HG03159 (cell line): ENCODE measurements at regions not wholly inside any gene's neighbourhood (a gene's known extent, or its start where the extent isn't known, plus 50 kb on each side); places are given as distances from the start of the nearest gene placed in this dataset.
"Not testable (repeated sequence)": the region's sequence is repeated elsewhere in the genome, so short reads cannot be mapped to it uniquely, and the experiment has no call there.

Experiments used
- ATAC-seq: cut with Tn5 transposase; IDR thresholded peaks from one replicate; pipeline ENCODE4 v1.9.1; 2021; ENCODE audit warnings: mild to moderate bottlenecking, moderate library complexity; ENCODE audit not compliant: unreplicated experiment

- ATAC-seq, result no peak
Observed at GRCh38 chr3:43236008-43236407, 50.3 kb upstream of the SNRK start.

- ATAC-seq, result no peak
Observed at GRCh38 chr3:43233062-43233461, 53.3 kb upstream of the SNRK start.

GRCh38 chr3:43231276-43232000 lies 54.9 kb upstream of the SNRK start:
- no peak for ATAC-seq

- not testable (repeated sequence) for ATAC-seq
Observed at GRCh38 chr3:43229865-43230264, 56.5 kb upstream of the SNRK start.

- not testable (repeated sequence) for ATAC-seq
Observed at GRCh38 chr3:43227685-43228084, 58.7 kb upstream of the SNRK start.

GRCh38 chr3:43224405-43225073 lies 61.8 kb upstream of the SNRK start:
- no peak for ATAC-seq

- ATAC-seq, result no peak
Observed at GRCh38 chr3:43223670-43224364, 62.5 kb upstream of the SNRK start.

- no peak for ATAC-seq
Observed at GRCh38 chr3:43222590-43222989, 63.8 kb upstream of the SNRK start.

GRCh38 chr3:43221076-43221475 lies 65.3 kb upstream of the SNRK start:
- ATAC-seq, result no peak

GRCh38 chr3:43219616-43220015 lies 66.7 kb upstream of the SNRK start:
- ATAC-seq, result no peak

GRCh38 chr3:43218921-43219320 lies 67.4 kb upstream of the SNRK start:
- no peak for ATAC-seq

GRCh38 chr3:43218156-43218555 lies 68.2 kb upstream of the SNRK start:
- ATAC-seq, result no peak

- ATAC-seq, result no peak
Observed at GRCh38 chr3:43217633-43218032, 68.7 kb upstream of the SNRK start.

- no peak for ATAC-seq
Observed at GRCh38 chr3:43217206-43217605, 69.1 kb upstream of the SNRK start.

GRCh38 chr3:43215663-43216275 lies 70.6 kb upstream of the SNRK start:
- ATAC-seq, result no peak

- ATAC-seq, result no peak
Observed at GRCh38 chr3:43215138-43215537, 71.2 kb upstream of the SNRK start.

- no peak for ATAC-seq
Observed at GRCh38 chr3:43214616-43215015, 71.7 kb upstream of the SNRK start.

- peak; percentile 59 for ATAC-seq
Observed at GRCh38 chr3:43213631-43214030, 72.7 kb upstream of the SNRK start.

- ATAC-seq, result no peak
Observed at GRCh38 chr3:43212914-43213611, 73.3 kb upstream of the SNRK start.

- ATAC-seq, result no peak
Observed at GRCh38 chr3:43211681-43212080, 74.7 kb upstream of the SNRK start.
